ENCODE measurements at regions not wholly inside any gene's neighbourhood (a gene's known extent, or its start where the extent isn't known, plus 50 kb on each side); places are given as distances from the start of the nearest gene placed in this dataset.
"Not testable (repeated sequence)": the region's sequence is repeated elsewhere in the genome, so short reads cannot be mapped to it uniquely, and the experiment has no call there.

GRCh38 chr6:140462076-140462452, 1087.6 kb upstream of the CITED2 start:
- no peak overlapping the region for H3K4me3 ChIP-seq (ENCODE audit: low read depth, low read length)
- no peak for TF ChIP-seq CTCF (IDR thresholded peaks at IDR 0.05; ENCODE audit: insufficient read depth, low read depth, low read length, missing control alignments)
- DNase-seq (ENCODE audit: low read depth), result no peak

GRCh38 chr6:140460267-140460666, 1085.8 kb upstream of the CITED2 start:
- no peak for DNase-seq (ENCODE audit: low read depth)
- TF ChIP-seq CTCF (IDR thresholded peaks at IDR 0.05; ENCODE audit: insufficient read depth, low read depth, low read length, missing control alignments), result no peak
- no peak overlapping the region for H3K4me3 ChIP-seq (ENCODE audit: low read depth, low read length)

DNA sequence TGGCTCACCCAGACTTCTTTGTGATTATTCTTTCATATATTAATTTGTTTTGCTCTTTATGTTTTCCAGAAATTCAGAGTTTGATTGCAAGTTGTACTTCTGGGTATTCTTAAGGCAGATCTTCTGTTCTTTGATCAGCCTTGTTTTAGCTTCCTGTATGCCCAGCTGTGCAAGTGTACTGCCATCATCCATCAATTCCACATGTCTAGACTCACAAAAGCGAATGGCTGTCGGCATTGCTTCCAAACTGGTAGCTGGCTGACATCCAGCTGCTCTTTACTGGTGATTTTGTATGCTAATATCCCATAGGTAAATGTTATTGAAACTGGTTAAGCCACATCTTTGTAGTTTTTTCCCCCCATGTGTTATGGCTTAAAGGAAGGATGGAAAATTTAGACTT, 1084.8 kb upstream of the CITED2 start:
- TF ChIP-seq CTCF (IDR thresholded peaks at IDR 0.05; ENCODE audit: insufficient read depth, low read depth, low read length, missing control alignments), result no peak
- no peak for DNase-seq (ENCODE audit: low read depth)
- H3K4me3 ChIP-seq (ENCODE audit: low read depth, low read length), result no peak overlapping the region

DNA sequence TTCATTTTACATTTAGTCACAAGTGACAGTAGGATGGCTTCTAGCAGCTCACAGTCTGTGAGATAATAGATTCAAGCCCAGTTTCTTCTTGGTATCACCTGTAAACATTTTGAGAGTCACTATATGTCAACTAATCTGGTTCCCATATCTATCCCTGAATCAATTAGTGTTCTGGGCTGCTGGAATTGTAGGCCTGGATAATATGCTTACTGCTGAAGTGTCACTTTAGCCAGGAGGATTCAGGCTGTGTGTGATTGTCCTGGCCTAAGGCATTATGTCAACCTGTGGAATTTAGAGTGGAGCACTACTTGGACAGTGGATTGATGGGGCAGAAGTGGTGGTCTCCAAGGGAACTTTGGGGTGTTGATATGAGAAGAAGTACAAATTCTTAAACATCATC, 1071.8 kb upstream of the CITED2 start:
- TF ChIP-seq CTCF (IDR thresholded peaks at IDR 0.05; ENCODE audit: insufficient read depth, low read depth, low read length, missing control alignments), result no peak
- DNase-seq (ENCODE audit: low read depth), result no peak

DNA sequence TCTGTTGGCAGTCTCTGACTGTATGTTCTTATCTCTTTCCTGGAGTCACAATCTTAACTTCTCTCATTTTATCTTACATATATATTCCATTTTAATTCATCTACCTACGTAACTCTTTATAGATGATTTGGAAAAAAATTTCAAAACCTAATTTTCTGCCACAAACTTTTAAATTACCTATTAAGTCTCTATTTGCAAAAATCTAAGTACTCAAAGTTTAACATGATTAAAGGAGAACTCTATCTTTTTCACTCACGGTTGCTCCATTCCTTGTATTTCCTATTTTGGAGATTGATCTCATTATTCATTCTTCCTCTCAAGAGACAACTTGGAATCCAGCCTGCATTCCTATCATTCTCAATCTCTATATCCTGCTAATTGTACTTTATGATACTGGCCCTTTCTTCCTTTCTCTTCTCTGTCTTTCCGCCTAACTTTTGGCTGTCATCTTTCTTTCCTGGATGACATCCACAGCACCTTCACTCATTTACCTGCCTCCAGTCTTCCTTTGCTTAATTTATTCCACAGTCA, 1071.1 kb upstream of the CITED2 start:
- H3K4me3 ChIP-seq (ENCODE audit: low read depth, low read length), result no peak overlapping the region
- DNase-seq (ENCODE audit: low read depth), result no peak

More for the DNA sequence above, 1071.8 kb upstream of the CITED2 start:
- H3K4me3 ChIP-seq (ENCODE audit: low read depth, low read length), result no peak overlapping the region

DNA sequence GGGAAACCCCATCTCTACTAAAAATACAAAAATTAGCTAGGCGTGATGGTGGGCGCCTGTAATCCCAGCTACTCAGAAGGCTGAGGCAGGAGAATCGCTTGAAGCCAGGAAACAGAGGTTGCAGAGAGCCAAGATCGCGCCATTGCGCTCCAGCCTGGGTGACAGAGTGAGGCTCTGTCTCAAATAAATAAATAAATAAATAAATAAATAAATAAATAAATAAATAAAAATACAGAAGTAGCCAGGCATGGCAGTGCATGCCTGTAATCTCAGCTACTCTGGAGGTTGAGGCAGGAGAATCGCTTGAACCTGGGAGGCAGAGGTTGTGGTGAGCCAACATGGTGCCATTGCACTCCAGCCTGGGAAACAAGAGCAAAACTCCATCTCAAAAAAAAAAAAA, 1068.7 kb upstream of the CITED2 start:
- not testable (repeated sequence) for H3K4me3 ChIP-seq (ENCODE audit: low read depth, low read length); DNase-seq (ENCODE audit: low read depth)

More for the DNA sequence above, 1071.1 kb upstream of the CITED2 start:
- TF ChIP-seq CTCF (IDR thresholded peaks at IDR 0.05; ENCODE audit: insufficient read depth, low read depth, low read length, missing control alignments), result no peak

DNA sequence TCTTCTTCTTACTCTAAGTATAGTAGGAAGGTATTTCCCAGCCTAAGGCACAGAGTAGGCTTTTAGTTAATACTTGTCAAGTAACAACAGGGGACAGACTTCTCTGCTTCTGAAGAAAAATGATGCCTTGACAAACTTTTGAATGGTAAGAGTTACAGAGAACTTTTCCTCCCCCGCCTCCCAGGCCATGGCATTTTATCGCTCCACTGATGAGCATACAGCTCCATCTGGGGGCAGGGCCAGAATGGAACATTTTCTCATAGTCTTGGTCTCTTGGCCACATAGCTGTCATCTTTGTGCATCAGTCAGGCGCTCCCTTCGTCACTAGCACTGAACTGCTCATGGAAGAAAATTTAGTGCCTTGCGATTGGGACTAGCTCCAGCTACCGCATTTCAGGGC, 1066.8 kb upstream of the CITED2 start:
- TF ChIP-seq CTCF (IDR thresholded peaks at IDR 0.05; ENCODE audit: insufficient read depth, low read depth, low read length, missing control alignments), result peak; percentile 25
- H3K4me3 ChIP-seq (ENCODE audit: low read depth, low read length), result no peak overlapping the region
- peak; percentile 41 for DNase-seq (ENCODE audit: low read depth)

Data from GM12865 (cell line).